Activated CD4-positive, CD25-positive, alpha-beta regulatory T cell treated with anti-CD3 and anti-CD28 coated beads, Interleukin-2, amount 50 U/mL, for 24 hours (primary cell): ENCODE measurements at regions not wholly inside any gene's neighbourhood (a gene's known extent, or its start where the extent isn't known, plus 50 kb on each side); places are given as distances from the start of the nearest gene placed in this dataset.

ENCODE experiments used
- ATAC-seq, 2 donors: fragments of 150-1000 bp; cut with Tn5 transposase; one replicate each; pipeline ENCODE4 v1.10.0; 2021; ENCODE audit warnings: mild to moderate bottlenecking in 1 of 2, moderate library complexity in 1 of 2

DNA sequence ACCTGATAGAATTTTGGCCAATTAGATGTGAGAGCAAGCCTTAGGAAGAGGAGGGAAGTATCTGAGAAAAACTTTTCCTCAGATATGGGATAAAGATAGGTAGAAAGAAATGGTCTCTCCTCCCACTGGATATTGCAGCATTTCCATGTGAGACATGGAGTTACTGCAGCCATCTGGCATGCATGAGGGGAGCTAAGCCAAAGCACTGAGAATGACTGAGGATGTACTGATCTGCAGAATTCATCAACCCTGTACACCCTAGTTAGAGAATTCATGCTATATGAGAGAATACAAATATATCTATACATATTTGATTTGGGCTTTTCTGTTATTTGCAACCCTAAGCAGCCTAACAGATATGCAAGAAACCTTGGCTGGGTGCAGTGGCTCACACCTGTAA lies 52.5 kb upstream of the RPL34 start:
- ATAC-seq = no peak

DNA sequence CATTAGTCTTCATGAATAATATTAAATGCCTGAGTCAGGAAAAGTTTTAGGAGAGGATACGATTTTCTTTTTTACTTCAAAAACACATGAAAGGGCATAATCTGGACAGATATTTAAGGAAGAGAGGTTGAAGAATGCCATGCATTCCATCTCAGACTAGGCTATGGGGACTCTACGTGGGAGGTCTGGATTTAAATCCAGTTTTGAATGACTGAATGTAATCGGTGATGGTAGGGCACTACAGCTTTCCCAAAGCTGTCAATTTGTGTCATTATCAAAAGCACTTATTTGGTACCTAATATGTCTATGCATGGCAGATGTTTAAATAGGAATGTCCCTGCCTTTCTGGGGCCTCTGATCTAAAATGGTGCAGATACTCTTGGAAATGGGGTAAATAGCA lies 59.3 kb upstream of the RPL34 start:
- no peak for ATAC-seq

DNA sequence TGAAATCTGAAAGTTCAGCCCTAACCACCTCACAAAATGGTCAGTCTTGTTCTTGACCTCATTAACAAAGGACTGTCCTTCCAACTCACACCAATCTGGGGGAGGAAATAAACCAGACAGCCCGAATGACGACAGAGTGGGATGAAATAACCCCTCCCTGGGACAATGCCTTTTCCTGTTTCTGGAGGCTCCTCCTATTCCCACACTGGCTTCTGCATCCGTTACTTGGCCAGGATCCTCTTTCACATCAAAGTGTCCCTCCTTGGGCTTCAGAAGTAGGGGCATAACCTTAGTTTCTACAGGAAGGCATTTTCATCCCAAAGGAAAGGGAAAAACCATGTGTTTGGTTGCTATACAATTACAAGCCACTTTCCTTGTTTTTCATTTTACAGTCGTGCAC lies 59.8 kb upstream of the RPL34 start:
- ATAC-seq = no peak

DNA sequence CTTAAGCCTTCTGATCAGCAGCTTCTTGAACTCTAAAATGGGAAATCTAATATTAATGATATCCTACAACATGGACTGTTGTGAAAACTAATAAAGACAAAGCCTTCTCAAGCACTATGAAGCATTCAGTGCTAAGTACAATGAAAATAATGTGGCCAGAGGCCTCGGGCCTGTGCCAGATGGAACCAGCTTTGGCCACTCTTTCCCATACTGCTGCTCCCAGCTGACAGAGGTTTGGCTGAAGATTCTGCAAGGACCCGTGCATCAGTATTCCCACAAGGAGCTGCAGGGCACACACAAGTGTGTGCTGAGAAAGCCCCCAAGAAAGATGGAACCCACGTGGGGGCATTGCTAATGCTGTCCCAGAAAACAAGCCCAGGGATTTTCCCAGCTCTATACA lies 60.5 kb upstream of the RPL34 start:
- ATAC-seq = no peak

DNA sequence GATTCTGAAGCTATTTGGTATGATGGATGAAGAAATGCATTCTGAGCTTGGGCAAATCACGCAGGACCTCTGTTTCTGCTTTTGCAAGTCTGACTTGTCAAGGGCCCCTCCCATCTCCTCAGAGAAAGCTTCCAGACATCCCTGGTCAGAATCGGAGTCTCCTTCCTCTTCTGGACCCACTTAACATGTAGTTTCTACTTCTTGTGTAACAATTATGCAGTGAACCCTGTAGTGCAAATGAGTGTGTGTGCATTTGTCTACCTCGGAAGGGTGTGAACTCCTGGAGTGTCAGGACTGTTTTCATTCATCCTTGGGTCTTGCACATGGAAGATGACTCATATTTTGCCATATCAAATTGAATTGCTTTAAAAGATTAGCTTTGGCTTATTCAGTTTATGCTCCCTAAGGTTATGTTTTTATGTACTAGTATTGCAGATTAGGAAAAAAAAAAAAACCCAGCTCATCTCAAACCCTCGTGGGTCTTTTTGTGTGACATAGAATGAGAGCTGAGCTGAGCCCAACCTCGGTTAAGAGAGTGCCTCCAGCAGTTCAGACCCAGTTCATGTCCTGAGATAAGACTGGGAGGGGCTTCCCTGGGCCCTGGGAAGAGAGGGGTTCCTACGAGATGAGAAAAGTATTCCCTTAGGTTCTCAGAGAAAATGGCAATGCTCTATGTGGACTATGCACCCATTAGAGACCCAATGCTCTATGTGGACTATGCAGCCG lies 61.1 kb upstream of the RPL34 start:
- ATAC-seq = no peak

DNA sequence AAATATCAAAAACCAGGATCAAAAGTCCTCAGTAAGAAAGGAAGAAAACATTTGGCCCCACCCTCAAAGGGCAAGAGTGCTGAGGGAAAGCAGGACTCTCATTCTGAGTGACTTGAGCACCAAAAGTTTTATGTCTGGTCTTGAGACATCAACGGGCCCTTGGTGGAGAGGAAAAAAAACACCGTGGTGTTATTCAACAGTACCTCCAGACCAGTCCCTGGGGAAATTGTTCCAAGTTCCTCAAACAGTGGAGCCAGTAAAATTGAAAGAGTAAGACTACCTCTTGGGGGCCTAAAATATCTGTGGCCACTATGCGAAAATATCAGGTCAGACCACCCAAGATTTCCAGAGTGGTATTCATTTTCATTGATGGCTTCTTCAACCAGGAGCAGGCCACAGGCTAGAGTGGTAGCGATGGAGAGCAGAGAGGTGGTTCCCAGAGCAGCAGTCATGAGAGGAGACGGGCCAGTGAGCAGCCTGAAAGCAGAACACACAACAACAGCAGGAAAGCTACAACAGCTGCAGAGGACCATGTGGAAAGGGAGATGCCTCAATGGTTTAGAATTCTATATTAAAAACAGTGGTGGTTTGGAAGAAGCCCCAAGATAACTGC lies 63.7 kb upstream of the RPL34 start:
- ATAC-seq = no peak

DNA sequence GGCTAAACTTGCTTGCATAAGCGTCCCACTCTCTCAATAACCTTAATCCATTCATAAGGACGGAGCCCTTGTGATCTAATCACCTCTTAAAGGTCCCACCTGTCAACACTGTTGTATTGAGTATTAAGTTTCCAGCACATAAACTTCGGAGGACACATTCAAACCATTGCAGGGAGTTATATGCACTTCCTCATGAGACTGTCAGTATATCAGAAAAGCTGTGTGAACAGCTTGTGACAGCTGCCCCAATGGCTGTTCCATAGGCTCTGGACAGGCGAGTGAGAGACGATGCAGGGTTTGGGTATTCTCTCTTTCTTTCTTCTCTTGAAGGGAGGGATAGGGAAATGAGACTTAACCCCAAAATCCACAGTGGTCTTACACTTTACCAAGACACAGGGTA lies 64.2 kb upstream of the RPL34 start:
- no peak for ATAC-seq

DNA sequence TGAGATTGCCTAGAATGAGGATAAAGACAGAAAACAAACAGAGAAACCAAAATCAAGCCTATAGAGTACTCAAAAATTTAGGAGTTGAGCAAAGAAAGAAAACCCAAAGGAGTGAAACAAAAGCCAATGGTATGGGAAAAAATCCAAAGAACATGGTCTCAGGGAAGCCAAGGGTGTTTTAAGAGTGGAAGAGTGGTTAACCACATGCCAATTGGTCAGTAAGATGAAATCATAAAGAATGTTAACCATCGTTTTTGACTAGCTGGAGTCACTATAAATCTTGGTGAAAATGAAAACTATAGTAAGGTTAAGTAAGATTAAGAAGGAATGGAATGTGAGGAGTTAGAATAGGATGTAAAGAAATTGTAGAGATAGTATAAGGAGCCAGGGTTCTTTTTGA lies 64.7 kb upstream of the RPL34 start:
- no peak for ATAC-seq

DNA sequence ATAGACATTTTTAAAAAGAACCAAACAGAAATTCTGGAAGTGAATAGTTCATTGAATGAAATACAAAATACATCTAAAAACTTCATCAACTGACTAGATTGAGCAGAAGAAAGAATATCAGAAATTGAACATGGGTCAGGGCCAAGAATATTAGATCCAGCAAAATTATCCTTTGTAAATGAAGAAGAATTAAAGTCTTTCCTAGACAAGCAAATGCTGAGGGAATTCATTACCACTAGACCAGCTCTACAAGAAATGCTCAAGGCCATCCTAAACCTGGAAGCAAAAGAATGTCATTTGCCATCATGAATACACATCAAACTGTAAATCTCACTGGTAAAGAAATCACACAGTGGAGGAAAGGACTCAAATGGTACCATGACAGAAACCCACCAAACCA lies 72.7 kb upstream of the RPL34 start:
- no peak for ATAC-seq

DNA sequence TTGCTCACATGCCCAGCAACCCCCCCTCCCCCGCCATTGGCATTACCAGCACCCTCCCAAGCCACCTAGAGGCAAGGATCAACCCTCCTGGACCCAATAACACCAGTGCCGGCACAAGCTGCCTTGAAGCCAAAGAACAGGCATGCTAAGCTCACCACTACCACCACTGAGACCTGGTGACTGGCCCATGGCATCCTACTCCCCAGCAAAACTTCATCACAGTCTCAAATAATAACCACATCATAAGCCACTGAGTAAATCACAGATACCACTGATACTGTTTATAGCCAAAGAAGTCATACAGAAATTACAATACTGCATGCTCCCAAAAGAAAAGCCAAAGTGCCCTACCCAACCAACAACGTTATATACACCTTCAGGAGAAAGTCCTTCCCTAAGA lies 73.6 kb upstream of the RPL34 start:
- no peak for ATAC-seq

DNA sequence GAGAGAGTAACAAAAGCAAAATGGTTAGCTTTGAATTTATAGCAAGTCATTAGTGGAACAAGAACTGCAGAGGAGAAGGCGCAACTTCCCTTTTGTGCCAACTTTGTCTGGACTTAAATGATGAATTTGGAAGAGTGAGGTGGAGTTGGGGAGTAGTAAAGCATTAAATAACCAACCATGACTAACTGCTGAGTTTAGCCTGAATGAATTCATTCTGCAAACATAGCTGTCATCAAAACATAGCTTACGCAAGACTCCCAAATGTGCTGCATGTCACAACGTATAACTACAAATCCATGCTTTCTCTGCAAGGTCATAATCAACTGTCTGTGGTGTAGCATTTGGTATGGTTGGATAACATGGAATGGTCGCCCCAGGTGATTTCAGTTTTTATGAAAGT lies 75.9 kb upstream of the RPL34 start:
- no peak for ATAC-seq

DNA sequence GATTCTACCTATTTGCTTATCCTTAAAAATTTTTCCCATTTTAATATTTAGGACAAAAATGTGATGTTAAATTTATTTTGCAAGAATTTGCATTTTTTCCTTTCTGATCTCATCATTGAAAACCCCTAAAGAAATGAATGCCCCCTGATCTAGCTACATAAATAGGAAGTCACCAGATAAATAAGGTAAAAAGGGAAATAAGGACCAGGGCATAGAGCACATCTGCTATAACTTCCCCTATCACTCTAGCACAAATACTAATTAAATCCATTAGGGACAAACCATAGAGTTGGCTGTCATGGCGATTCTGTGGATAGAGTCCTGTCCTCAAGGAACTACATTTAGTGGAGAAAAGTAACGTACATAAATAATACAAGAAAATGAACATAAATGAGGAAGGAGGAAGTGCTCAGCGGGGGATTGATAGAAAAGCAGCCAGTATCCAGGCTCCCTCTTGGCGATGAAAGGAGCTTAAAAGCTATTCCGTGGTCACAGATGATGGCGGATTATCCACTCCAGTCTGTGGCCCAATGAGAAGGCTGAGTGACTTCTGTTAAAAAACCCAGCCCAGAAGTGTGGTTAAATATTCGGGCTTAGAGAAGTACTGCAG lies 76.9 kb upstream of the RPL34 start:
- ATAC-seq = no peak

DNA sequence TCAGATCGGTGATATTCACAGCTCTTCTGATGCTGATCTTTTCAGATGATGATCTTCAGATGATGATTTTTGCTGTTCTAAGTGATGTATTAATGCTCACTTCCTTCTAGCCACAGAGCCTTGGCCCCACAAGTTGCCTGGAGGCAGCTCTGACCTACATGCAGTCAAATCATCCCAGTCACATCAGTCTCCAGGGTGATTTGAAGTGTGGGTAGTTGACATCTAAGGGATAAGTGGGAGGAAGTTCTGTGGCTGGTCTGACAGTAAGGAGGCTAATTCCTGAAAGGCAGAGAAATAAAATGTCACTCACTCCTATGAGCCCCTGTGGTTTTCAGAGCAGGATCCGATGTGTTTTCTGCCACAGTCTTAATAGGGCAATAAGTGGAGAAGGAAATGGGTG lies 79.8 kb upstream of the RPL34 start:
- no peak for ATAC-seq

DNA sequence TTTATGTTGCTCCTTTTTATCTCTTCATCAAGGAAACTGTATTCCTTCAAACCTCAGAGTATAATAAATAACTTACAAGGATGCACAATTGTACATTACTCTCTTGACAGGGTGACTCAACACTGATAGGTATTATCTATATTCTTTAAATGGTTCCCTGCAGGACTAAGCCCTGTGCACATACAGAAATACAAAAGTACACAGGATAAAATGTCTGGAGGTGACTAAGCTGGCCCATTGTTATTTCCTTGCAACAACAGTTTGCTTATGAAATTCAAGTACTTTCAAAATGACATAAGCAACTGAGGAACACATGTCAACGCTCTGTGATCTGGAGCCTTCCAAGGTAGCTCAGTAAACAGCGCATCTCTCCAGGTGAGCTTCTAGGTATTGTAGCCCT lies 83.8 kb upstream of the RPL34 start:
- ATAC-seq = no peak

DNA sequence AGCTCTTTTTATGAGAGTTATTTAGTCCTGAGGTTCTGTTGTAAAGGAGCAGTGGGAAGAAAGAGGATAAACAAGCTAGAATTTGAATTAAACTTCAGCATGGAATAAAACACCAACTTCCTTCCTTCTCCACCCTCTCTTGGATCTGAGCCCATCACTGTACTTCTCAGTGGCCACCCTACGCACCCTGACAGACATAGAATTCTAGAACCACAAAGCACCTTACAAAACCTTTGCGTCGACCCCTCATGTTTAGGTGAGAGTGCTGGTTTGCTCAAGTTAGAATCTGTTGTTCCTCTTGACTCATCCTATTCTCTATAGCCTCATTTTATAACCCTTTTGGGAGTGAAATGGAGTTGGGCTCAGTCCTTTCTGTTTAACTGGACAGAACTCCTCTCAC lies 84.6 kb upstream of the RPL34 start:
- no peak for ATAC-seq

DNA sequence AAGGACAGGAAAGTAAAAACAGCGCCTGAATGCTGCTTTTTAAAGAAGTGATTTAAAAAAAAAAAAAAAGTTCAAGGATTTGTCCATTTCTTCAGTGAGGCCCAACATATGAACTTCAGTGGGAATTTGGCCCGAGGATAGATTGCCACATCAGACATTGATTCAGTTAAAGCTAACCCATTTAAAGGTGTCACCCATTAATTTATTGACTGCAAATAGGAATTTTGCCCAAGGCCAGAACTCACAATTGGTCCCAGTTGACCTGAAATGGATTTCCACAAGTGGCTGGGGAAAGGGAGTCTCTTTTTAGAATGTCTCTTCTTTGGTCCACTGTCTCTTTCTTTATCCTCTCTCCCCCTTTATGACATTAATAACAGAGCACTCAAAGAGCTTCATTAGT lies 86.5 kb upstream of the RPL34 start:
- ATAC-seq = no peak

DNA sequence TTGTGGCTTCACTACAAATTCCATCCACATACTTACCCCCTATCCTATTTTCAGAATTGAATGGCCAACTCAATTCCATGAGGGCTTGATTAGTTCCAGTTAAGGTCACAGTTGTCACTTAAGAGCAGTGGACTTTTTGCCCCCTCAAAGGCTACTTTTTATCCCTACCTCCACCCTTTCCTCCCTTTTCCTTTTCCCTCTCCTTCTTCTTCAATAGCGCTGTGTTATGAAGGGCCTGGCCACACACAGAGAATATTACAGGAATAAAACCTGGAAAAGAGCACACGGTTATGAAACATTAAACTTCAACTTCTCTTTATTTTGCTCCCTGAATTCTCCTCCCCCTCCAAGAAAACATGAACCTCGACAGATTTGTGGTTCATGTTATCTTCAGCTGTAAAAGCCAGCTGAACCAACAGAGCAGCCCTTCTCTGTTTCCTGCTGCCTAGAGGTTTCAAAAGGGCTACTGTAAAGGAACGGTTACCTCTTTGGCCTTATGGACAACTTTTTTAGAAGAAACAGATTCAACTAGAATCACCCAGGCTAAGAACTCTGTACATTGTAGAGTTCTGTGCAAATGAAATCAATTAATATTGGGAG lies 87.0 kb upstream of the RPL34 start:
- ATAC-seq = no peak

DNA sequence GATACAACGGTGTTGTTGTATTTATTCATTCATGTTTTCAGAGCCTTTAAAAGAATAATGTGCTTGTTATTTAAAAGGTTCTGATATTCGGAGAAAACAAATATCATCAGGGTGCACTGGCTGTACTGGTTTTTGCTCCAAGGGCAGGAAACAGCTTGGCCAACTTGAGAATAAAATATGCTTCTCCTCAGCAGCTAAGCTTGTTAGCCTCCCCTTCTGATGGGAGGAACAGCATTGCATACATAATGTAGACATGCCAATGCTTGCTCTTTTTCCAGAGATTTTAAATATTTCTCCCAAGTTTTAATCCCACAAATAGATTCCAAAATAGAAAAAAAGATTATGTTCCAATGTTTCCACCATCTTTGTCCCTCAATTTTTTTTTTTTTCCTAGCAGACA lies 87.6 kb upstream of the RPL34 start:
- ATAC-seq = no peak

DNA sequence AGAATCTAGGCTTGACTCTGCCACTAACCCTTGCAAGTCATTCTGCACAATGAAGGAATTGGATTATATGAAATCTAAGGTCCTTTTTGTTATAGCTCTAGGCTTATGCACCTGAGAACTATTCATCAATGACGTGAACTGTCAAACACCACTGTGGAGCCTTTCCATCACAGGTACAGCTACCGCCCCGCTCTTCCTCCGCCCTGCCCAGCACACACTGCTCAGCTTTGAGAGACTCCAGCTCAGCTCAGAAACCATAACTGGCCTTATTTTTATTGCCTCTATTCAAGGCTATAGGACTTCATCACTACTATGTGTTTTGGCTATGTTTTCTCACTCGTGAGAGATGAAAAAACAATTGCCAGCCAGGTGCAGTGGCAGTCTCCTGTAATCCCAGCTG lies 88.2 kb upstream of the RPL34 start:
- no peak for ATAC-seq

DNA sequence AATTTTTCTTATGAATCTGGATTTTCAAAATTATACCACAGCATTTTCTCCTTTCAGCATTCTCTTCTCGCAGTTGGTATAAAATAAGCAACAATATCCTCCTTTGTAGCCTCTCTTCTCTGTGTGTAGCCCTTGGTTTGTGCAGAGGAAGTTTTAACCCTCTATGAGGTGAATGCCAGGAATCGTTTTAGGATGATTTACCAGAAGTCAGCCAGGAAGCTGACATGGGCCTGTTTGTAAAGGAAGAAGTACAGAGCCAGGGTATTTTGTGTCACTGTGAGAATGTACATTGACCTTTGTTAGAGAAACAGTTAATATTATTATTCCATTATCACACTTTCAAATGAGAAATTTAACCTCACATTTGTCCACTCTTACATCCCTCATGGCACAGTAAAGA lies 88.9 kb upstream of the RPL34 start:
- ATAC-seq = no peak

DNA sequence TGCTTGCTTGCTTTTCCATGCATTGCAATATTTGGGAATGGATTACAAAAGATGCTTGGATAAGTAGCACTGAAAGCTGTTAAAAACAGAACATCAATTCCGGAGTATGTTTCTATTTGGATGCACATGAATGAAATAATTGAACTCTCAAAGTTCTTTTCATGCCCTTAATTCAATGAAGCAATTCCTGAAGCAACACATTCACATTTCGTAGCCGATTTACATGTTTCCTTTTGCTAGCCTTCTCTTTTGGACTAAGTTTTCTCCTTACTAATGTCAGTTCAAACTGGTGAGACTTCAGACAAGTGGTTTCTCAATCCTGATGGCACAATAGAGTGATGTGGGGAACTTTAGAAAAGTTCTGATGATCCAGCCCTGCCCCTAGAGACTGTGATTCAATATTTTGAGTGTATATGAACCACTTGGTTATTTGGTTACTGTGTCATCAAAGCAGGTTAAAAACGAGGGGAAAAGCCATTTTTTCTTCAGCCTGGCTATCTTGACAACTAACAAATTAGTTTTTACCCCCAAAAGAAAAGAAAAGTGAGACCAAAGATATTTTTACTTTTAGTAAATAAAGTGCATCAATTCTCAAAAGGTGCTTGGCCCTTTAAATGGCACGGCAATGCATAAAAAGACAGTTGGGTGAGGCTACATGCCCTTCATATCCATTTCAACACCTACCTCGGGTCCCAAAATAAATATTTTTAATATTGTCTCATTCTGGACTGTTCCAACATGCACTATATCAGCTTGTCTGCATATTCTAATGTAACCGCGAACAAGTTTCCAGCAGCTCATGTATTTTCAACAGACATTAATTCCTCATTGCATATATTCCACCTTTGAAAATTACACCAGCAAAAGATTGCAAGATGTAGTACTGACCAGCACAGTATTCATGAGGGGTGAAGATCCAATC lies 90.1 kb upstream of the RPL34 start:
- ATAC-seq = no peak

DNA sequence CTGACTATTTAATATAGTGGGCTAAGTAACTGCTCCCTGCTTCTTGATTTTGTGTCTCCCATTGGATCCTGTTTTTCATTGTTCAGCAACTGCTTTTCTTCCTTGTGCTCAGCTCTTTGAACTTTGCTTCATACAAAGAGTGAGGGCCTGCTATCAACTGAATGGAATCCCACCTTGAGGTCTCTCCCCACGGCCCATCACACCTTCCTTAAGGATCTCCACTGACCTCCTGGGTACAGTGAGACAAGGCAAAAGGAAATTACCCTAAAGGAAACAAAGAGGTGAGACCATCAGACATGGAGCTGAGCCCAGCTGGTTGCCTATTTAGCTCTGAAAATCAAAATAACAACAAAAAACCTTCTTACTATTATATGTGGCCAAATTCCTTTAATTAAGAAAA lies 91.3 kb upstream of the RPL34 start:
- no peak for ATAC-seq

DNA sequence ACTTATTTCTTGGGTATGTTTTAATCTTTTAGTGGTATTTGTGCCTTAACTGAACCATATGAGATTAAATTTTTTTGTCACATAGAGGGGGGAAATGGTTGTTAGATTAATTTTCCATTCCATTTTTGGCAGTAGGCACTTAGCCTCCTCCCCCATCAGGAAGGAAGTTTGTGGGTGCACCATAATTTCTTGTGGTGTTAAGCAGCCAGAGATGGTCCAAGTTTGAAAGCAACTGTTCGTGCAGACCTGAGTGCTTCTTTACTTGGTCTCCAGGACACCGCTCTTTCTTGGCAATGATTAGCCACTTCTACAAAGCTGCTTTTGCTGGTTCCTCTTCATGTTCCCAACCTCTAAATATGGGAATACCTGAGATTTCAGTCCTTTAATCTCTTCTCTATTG lies 92.7 kb upstream of the RPL34 start:
- ATAC-seq = no peak
